Kidney (tissue), 13 donors: ENCODE measurements at regions not wholly inside any gene's neighbourhood (a gene's known extent, or its start where the extent isn't known, plus 50 kb on each side); places are given as distances from the start of the nearest gene placed in this dataset.
A peak's percentile ranks its signal among the peaks of the same experiment; 100 is the strongest.
"Not testable (repeated sequence)": the region's sequence is repeated elsewhere in the genome, so short reads cannot be mapped to it uniquely, and the experiment has no call there.

Experiments
- DNase-seq, 5 donors: peaks; one replicate each; pipeline ENCODE4 v3.0.0-alpha.2; 2013 to 2020
- FAIRE-seq: peaks from 2 replicates; lab custom pipeline; 2012; peaks lifted over from hg19 to GRCh38; lab: Jason Lieb, UNC
- H3K27ac ChIP-seq, 2 donors: one replicate each; pipeline ENCODE4 v1.7.0; 2013; ENCODE audit warnings: low read depth in 2 of 2, low read length in 2 of 2, inconsistent platforms in 1 of 2
- H3K27me3 ChIP-seq: one replicate; pipeline ENCODE4 v1.7.1; 2013; ENCODE audit warnings: low read length, inconsistent platforms; ENCODE audit not compliant: control insufficient read depth, insufficient read depth
- H3K36me3 ChIP-seq, 3 donors: one replicate each; pipeline versions ENCODE4 v1.7.0 to v1.7.1; 2013; ENCODE audit warnings: low read length in 3 of 3, control low read depth in 1 of 3, inconsistent platforms in 1 of 3; ENCODE audit not compliant: insufficient read depth in 3 of 3, control insufficient read depth in 2 of 3
- H3K4me1 ChIP-seq, 3 donors: one replicate each; pipeline versions ENCODE4 v1.7.0 to v1.7.1; 2013; ENCODE audit warnings: low read length in 3 of 3, inconsistent platforms in 1 of 3, low read depth in 1 of 3; ENCODE audit not compliant: control insufficient read depth in 2 of 3, insufficient read depth in 2 of 3
- H3K4me3 ChIP-seq, 3 donors: one replicate each; pipeline versions ENCODE4 v1.7.0 to v1.8.1; 2013; ENCODE audit warnings: low read length in 3 of 3, control low read depth in 1 of 3, inconsistent platforms in 1 of 3
- H3K9ac ChIP-seq, 3 donors: one replicate each; pipeline versions ENCODE4 v1.7.0 to v1.7.1; 2013; ENCODE audit warnings: low read length in 3 of 3, control low read depth in 1 of 3, inconsistent platforms in 1 of 3
- H3K9me3 ChIP-seq, 3 donors: one replicate each; pipeline versions ENCODE4 v1.7.0 to v1.7.1; 2013; ENCODE audit warnings: low read length in 3 of 3, control low read depth in 1 of 3, inconsistent platforms in 1 of 3; ENCODE audit not compliant: control insufficient read depth in 2 of 3, insufficient read depth in 1 of 3
- intact Hi-C: fragments of 100-400 bp; cut with DNase I; formaldehyde crosslinking; loops from one replicate; pipeline ENCODE4 v1.11.1; 2022
- TF ChIP-seq, protein P1 (sequence below): IDR thresholded peaks from 3 replicates; pipeline ENCODE4 v1.5.1; 2012; ENCODE audit warnings: mild to moderate bottlenecking, moderate library complexity, borderline replicate concordance; ENCODE audit not compliant: insufficient read depth; ENCODE audit errors: extremely low read depth
- donor health status: control.
- donor health status: control.
- donor health status: control.
- donor health status: control.
- donor health status: control.
- donor health status: DM: yes; HTN: yes; CAD: no.
- donor health status: Normal renal cell carcinoma (clear cell type).

DNA sequence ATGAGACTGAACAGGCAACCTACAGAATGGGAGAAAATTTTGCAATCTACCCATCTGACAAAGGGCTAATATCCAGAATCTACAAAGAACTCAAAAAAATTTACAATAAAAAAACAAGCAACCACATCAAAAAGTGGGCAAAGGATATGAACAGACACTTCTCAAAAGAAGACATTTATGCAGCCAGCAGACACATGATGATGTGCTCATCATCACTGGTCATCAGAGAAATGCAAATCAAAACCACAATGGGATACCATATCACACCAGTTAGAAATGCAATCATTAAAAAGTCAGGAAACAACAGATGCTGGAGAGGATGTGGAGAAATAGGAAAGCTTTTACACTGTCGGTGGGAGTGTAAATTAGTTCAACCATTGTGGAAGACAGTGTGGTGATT, 51.7 kb upstream of the PAXBP1 start:
- H3K4me1 ChIP-seq, H3K9ac ChIP-seq, DNase-seq, intact Hi-C loops, H3K4me3 ChIP-seq, H3K27me3 ChIP-seq, H3K9me3 ChIP-seq, H3K36me3 ChIP-seq, H3K27ac ChIP-seq, FAIRE-seq: not testable (repeated sequence)

DNA sequence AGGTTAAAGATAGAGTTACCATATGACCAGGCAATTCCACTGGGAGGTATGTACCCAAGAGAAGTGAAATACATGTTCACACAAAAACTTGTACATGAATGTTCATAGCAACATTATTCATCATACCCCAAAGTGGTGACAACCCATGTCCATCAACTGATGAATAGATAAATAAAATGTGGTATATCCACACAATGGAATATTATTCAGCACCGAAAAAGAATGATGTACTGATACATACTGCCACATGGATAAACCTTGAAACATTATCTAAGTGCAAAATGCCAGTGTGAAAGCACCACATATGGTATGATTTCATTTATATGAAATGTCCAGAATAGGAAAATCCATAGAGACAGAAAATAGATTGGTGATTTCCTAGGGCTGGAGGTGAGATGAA, 53.4 kb upstream of the PAXBP1 start:
- Histone ChIP-seq H3K27me3 (no peaks in the 10 kb centered on the region), H3K9me3 (no peaks in the 10 kb centered on the region), H3K9ac (no peak overlapping the region), H3K4me3 (no peak overlapping the region), H3K27ac (no peak overlapping the region), H3K36me3 (no peaks in the 10 kb centered on the region), H3K4me1 (no peaks in the 10 kb centered on the region)
- no peak for DNase-seq
- intact Hi-C loops: no loop called here
- TF ChIP-seq, protein P1, sequence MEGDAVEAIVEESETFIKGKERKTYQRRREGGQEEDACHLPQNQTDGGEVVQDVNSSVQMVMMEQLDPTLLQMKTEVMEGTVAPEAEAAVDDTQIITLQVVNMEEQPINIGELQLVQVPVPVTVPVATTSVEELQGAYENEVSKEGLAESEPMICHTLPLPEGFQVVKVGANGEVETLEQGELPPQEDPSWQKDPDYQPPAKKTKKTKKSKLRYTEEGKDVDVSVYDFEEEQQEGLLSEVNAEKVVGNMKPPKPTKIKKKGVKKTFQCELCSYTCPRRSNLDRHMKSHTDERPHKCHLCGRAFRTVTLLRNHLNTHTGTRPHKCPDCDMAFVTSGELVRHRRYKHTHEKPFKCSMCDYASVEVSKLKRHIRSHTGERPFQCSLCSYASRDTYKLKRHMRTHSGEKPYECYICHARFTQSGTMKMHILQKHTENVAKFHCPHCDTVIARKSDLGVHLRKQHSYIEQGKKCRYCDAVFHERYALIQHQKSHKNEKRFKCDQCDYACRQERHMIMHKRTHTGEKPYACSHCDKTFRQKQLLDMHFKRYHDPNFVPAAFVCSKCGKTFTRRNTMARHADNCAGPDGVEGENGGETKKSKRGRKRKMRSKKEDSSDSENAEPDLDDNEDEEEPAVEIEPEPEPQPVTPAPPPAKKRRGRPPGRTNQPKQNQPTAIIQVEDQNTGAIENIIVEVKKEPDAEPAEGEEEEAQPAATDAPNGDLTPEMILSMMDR: no peak
- no peak for FAIRE-seq

DNA sequence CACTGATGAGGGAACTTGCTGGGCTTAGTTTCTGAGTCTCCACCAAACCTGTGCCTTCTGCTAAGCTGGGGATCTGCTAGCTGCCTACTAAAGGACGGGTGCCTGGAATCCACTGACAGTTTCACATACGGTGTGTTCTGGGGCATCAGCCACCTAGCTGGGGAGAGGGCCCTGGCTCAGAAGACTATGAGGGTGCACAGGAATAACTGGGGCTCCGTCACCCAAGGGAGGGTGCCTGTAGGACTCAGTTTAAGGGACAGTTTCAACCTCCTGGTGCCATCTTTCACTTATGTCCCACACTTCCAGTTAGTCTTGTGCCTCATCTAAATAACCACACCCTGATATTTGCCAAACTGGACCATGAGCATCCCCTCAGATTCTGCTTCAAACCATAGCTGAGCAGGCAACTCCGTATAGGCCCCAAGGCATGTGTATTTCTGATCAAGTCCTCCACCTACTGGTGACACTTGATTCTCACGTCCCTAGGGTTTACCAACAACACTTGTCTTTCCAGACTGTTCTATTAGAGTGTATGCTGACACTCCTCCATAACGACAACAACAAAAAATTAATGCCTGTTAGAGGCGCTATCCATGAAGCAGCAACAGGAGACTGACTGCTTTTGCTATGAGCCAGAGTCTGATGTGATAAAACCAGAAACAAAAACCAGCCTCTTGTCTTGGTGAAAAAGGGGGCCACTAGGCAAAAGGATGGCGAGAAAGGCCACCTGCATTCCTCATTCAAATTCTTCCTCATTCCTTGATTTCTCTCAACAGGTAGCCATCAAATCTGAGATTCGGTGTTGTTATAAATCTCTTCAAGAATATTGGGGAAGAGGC, 55.0 kb upstream of the PAXBP1 start:
- intact Hi-C loops: no loop called here
- DNase-seq (peak in 4 of 5 donors; percentile 38 to 83 (median 60)), FAIRE-seq (peak; percentile 57)

DNA sequence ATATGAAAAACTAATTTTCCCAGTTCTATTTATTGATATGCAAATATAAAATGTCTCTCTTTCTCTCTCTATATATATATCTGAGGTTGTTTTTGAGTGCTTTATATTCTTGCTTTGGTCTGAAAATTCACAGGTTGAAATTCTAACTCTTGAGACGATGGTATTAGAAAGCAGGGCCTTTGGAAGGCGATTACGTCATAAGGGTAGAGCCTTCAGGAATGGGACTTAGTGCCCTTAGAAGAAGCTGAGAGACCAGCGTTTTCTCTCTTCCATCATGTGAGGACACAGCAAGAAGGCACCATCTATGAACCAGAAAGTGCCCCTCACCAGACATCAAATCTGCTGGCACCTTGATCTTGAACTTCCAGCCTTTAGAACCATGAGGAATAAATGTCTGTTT, 57.4 kb upstream of the PAXBP1 start:
- Histone ChIP-seq H3K4me3 (no peak overlapping the region), H3K9ac (no peak overlapping the region), H3K27me3 (no peaks in the 10 kb centered on the region), H3K9me3 (no peaks in the 10 kb centered on the region), H3K36me3 (no peaks in the 10 kb centered on the region), H3K27ac (no peak overlapping the region), H3K4me1 (no peaks in the 10 kb centered on the region)
- no peak for FAIRE-seq
- no peak for DNase-seq
- TF ChIP-seq, protein P1: no peak
- intact Hi-C loops: no loop called here

More for the DNA sequence above, 55.0 kb upstream of the PAXBP1 start:
- Histone ChIP-seq H3K27me3 (no peaks in the 10 kb centered on the region), H3K4me1 (no peaks in the 10 kb centered on the region), H3K9ac (no peak overlapping the region), H3K9me3 (no peaks in the 10 kb centered on the region), H3K27ac (no peak overlapping the region), H3K4me3 (no peak overlapping the region), H3K36me3 (no peaks in the 10 kb centered on the region)
- TF ChIP-seq, protein P1: peak; percentile 59
